ENCODE measurements at regions not wholly inside any gene's neighbourhood (a gene's known extent, or its start where the extent isn't known, plus 50 kb on each side); places are given as distances from the start of the nearest gene placed in this dataset.

DNA sequence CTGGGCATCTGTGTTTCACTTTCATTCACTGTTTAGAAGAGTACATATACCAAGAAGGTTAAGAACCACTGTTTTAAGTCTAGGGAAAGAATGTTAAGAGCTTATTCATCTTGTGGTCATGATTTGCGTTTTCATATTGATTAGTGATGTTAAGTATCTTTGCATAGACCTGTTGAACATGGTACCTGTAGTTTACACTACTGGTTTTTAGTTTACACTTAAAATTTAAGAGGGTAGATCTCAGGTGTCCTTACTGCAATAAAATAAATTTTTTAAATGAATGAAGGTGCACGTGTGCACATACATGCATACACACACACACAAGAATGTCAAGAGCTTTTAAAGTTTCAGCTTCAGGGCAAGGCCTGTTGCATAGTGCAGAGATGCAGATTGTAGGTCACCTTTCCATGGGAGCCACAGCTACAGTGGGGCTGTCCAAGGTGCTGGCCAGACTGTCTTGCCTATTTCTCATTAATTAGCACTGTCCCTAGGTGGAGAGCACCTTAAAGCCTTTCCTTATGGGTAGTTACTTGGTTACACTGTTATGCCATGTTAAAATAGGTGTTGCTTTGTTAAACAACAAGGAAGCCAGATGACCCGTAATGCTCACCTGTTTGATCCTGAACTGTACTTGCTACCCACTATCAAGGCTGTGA is 543.0 kb upstream of the DAB1 start:
- H3K36me3 ChIP-seq (replicated peaks in 1 of 2; ENCODE audit: control insufficient read depth in 1 of 2, insufficient read depth in 2 of 2, low read length in 2 of 2): no peaks in the 10 kb centered on the region
- no peak overlapping the region for H3K4me3 ChIP-seq (replicated peaks in 1 of 3; ENCODE audit: low read depth in 2 of 3, low read length in 3 of 3)
- H3K4me2 ChIP-seq (replicated peaks; ENCODE audit: extremely low read depth, low read length, poor library complexity, severe bottlenecking): no peak overlapping the region
- peaks cover 0 to 3% (median 1%) of the 10 kb centered on the region in 3 donors for H3K27me3 Mint-ChIP-seq (ENCODE audit: low read depth in 3 of 3)
- WGBS (ENCODE audit: insufficient coverage): 71% methylated on average over 1 of the region's 3 CpGs
- no peaks in the 10 kb centered on the region for H3K9me3 ChIP-seq (replicated peaks in 1 of 2; ENCODE audit: control insufficient read depth in 1 of 2, insufficient read depth in 1 of 2, low read length in 2 of 2)
- H3K27me3 ChIP-seq (ENCODE audit: control insufficient read depth in 2 of 2, insufficient read depth in 2 of 2, low read length in 2 of 2): no peaks in the 10 kb centered on the region
- H3K9ac ChIP-seq (ENCODE audit: insufficient read depth, low read length, poor library complexity, severe bottlenecking): no peak overlapping the region
- no peaks in the 10 kb centered on the region for H3K79me2 ChIP-seq (ENCODE audit: insufficient read depth, low read length)
- no peak overlapping the region for H3K27ac Mint-ChIP-seq
- no peaks in the 10 kb centered on the region for H3K9me3 Mint-ChIP-seq
- TF ChIP-seq, protein P1, sequence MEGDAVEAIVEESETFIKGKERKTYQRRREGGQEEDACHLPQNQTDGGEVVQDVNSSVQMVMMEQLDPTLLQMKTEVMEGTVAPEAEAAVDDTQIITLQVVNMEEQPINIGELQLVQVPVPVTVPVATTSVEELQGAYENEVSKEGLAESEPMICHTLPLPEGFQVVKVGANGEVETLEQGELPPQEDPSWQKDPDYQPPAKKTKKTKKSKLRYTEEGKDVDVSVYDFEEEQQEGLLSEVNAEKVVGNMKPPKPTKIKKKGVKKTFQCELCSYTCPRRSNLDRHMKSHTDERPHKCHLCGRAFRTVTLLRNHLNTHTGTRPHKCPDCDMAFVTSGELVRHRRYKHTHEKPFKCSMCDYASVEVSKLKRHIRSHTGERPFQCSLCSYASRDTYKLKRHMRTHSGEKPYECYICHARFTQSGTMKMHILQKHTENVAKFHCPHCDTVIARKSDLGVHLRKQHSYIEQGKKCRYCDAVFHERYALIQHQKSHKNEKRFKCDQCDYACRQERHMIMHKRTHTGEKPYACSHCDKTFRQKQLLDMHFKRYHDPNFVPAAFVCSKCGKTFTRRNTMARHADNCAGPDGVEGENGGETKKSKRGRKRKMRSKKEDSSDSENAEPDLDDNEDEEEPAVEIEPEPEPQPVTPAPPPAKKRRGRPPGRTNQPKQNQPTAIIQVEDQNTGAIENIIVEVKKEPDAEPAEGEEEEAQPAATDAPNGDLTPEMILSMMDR (IDR thresholded peaks at IDR 0.05): no peak
- H3K4me1 Mint-ChIP-seq: no peaks in the 10 kb centered on the region
- no peaks in the 10 kb centered on the region for H3K4me1 ChIP-seq (ENCODE audit: control insufficient read depth in 1 of 2, insufficient read depth in 2 of 2, low read length in 2 of 2)
- DNase-seq: no peak
- H3K4me3 Mint-ChIP-seq: no peak overlapping the region
- H2AFZ ChIP-seq (ENCODE audit: insufficient read depth, low read depth, low read length, poor library complexity, severe bottlenecking): no peak overlapping the region
- H3K27ac ChIP-seq (ENCODE audit: low read depth in 1 of 2, low read length in 2 of 2): no peak overlapping the region
- H3K36me3 Mint-ChIP-seq: no peaks in the 10 kb centered on the region
- intact Hi-C loops (cut with micrococcal nuclease): no loop called here
- H4K20me1 ChIP-seq (ENCODE audit: insufficient read depth, low read length): no peaks in the 10 kb centered on the region

DNA sequence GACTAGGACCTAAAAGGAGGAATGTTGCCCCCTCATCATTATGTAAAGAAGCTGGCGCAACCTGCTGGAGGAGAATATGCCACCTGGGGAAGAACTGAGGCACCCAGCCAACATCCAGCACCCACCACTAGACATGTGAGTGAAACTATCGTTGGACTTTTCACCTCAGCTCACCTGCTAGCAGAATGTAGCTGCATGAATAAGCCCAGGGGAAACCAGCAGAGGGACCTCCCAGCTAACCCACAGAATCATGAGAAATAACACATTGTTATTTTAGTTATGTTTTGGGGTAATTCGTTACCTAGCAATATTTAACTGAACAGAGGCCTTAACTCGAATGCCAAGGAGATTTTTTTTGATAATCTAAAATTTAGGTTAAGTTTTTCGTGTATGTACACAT is 542.5 kb upstream of the DAB1 start:
- no peak for DNase-seq
- Histone ChIP-seq H3K4me3 (replicated peaks in 1 of 3; ENCODE audit: low read depth in 2 of 3, low read length in 3 of 3) (no peak overlapping the region), H3K4me1 (ENCODE audit: control insufficient read depth in 1 of 2, insufficient read depth in 2 of 2, low read length in 2 of 2) (no peaks in the 10 kb centered on the region), H4K20me1 (ENCODE audit: insufficient read depth, low read length) (no peaks in the 10 kb centered on the region), H3K4me2 (replicated peaks; ENCODE audit: extremely low read depth, low read length, poor library complexity, severe bottlenecking) (no peak overlapping the region), H3K27me3 (ENCODE audit: control insufficient read depth in 2 of 2, insufficient read depth in 2 of 2, low read length in 2 of 2) (no peaks in the 10 kb centered on the region), H2AFZ (ENCODE audit: insufficient read depth, low read depth, low read length, poor library complexity, severe bottlenecking) (no peak overlapping the region), H3K36me3 (replicated peaks in 1 of 2; ENCODE audit: control insufficient read depth in 1 of 2, insufficient read depth in 2 of 2, low read length in 2 of 2) (no peaks in the 10 kb centered on the region), H3K27ac (ENCODE audit: low read depth in 1 of 2, low read length in 2 of 2) (no peak overlapping the region), H3K9ac (ENCODE audit: insufficient read depth, low read length, poor library complexity, severe bottlenecking) (no peak overlapping the region), H3K79me2 (ENCODE audit: insufficient read depth, low read length) (no peaks in the 10 kb centered on the region), H3K9me3 (replicated peaks in 1 of 2; ENCODE audit: control insufficient read depth in 1 of 2, insufficient read depth in 1 of 2, low read length in 2 of 2) (no peaks in the 10 kb centered on the region)
- H3K4me1 Mint-ChIP-seq: no peaks in the 10 kb centered on the region
- WGBS (ENCODE audit: insufficient coverage): 100% methylated on average over 2 of the region's 5 CpGs
- H3K27me3 Mint-ChIP-seq (ENCODE audit: low read depth in 3 of 3): peaks cover 0 to 4% (median 1%) of the 10 kb centered on the region in 3 donors
- H3K27ac Mint-ChIP-seq: no peak overlapping the region
- intact Hi-C loops (cut with micrococcal nuclease): no loop called here
- H3K4me3 Mint-ChIP-seq: no peak overlapping the region
- TF ChIP-seq, protein P1 (IDR thresholded peaks at IDR 0.05): no peak
- H3K36me3 Mint-ChIP-seq: no peaks in the 10 kb centered on the region
- no peaks in the 10 kb centered on the region for H3K9me3 Mint-ChIP-seq
